22Rv1 (cell line): ENCODE measurements at regions not wholly inside any gene's neighbourhood (a gene's known extent, or its start where the extent isn't known, plus 50 kb on each side); places are given as distances from the start of the nearest gene placed in this dataset.

Experiments used
- CTCF ChIP-seq: fragments of 450-650 bp; IDR thresholded peaks from 2 replicates; pipeline ENCODE4 v1.5.1; 2017; ENCODE audit warnings: mild to moderate bottlenecking
- ZFX ChIP-seq: fragments of 450-650 bp; IDR thresholded peaks from 2 replicates; pipeline ENCODE4 v1.6.1; 2017; ENCODE audit warnings: antibody characterized with exemption, borderline replicate concordance

- TF ChIP-seq CTCF = no peak
- no peak for TF ChIP-seq ZFX
Measured at GRCh38 chr5:162288647-162289296, 221.2 kb downstream of the GABRG2 start.
